ENCODE measurements at regions not wholly inside any gene's neighbourhood (a gene's known extent, or its start where the extent isn't known, plus 50 kb on each side); places are given as distances from the start of the nearest gene placed in this dataset.

GRCh38 chr6:142676647-142677192 is 268.3 kb downstream of the HIVEP2 start:
- no peaks in the 10 kb centered on the region for H3K36me3 ChIP-seq (ENCODE audit: control insufficient read depth, insufficient read depth, low read length)
- no peaks in the 10 kb centered on the region for H3K4me1 ChIP-seq (ENCODE audit: control insufficient read depth, insufficient read depth, low read length)
- no peaks in the 10 kb centered on the region for H3K27me3 ChIP-seq (ENCODE audit: control insufficient read depth, insufficient read depth, low read length)
- H3K4me3 ChIP-seq (ENCODE audit: low read length), result no peak overlapping the region
- H3K27ac ChIP-seq (ENCODE audit: low read depth, low read length), result no peak overlapping the region
- H3K9ac ChIP-seq (ENCODE audit: low read length), result no peak overlapping the region

- no peak overlapping the region for H3K9ac ChIP-seq (ENCODE audit: low read length)
- no peak overlapping the region for H3K27ac ChIP-seq (ENCODE audit: low read depth, low read length)
- H3K4me3 ChIP-seq (ENCODE audit: low read length), result no peak overlapping the region
- H3K27me3 ChIP-seq (ENCODE audit: control insufficient read depth, insufficient read depth, low read length), result no peaks in the 10 kb centered on the region
- no peaks in the 10 kb centered on the region for H3K4me1 ChIP-seq (ENCODE audit: control insufficient read depth, insufficient read depth, low read length)
- no peaks in the 10 kb centered on the region for H3K36me3 ChIP-seq (ENCODE audit: control insufficient read depth, insufficient read depth, low read length)
Observed at GRCh38 chr6:142679907-142680700, 264.9 kb downstream of the HIVEP2 start.

GRCh38 chr6:142681099-142681498 is 263.9 kb downstream of the HIVEP2 start:
- Histone ChIP-seq H3K36me3 (ENCODE audit: control insufficient read depth, insufficient read depth, low read length) (no peaks in the 10 kb centered on the region), H3K27me3 (ENCODE audit: control insufficient read depth, insufficient read depth, low read length) (no peaks in the 10 kb centered on the region), H3K27ac (ENCODE audit: low read depth, low read length) (no peak overlapping the region), H3K4me3 (ENCODE audit: low read length) (no peak overlapping the region), H3K4me1 (ENCODE audit: control insufficient read depth, insufficient read depth, low read length) (no peaks in the 10 kb centered on the region), H3K9ac (ENCODE audit: low read length) (no peak overlapping the region)

GRCh38 chr6:142682985-142683384 is 262.0 kb downstream of the HIVEP2 start:
- Histone ChIP-seq H3K4me1 (ENCODE audit: control insufficient read depth, insufficient read depth, low read length) (no peaks in the 10 kb centered on the region), H3K27me3 (ENCODE audit: control insufficient read depth, insufficient read depth, low read length) (no peaks in the 10 kb centered on the region), H3K4me3 (ENCODE audit: low read length) (no peak overlapping the region), H3K36me3 (ENCODE audit: control insufficient read depth, insufficient read depth, low read length) (no peaks in the 10 kb centered on the region), H3K27ac (ENCODE audit: low read depth, low read length) (no peak overlapping the region), H3K9ac (ENCODE audit: low read length) (no peak overlapping the region)

GRCh38 chr6:142683714-142684141 is 261.2 kb downstream of the HIVEP2 start:
- H3K4me1 ChIP-seq (ENCODE audit: control insufficient read depth, insufficient read depth, low read length), result no peaks in the 10 kb centered on the region
- H3K27ac ChIP-seq (ENCODE audit: low read depth, low read length), result no peak overlapping the region
- no peak overlapping the region for H3K9ac ChIP-seq (ENCODE audit: low read length)
- no peak overlapping the region for H3K4me3 ChIP-seq (ENCODE audit: low read length)
- no peaks in the 10 kb centered on the region for H3K27me3 ChIP-seq (ENCODE audit: control insufficient read depth, insufficient read depth, low read length)
- no peaks in the 10 kb centered on the region for H3K36me3 ChIP-seq (ENCODE audit: control insufficient read depth, insufficient read depth, low read length)

- Histone ChIP-seq H3K36me3 (ENCODE audit: control insufficient read depth, insufficient read depth, low read length) (no peaks in the 10 kb centered on the region), H3K4me1 (ENCODE audit: control insufficient read depth, insufficient read depth, low read length) (no peaks in the 10 kb centered on the region), H3K27me3 (ENCODE audit: control insufficient read depth, insufficient read depth, low read length) (no peaks in the 10 kb centered on the region), H3K9ac (ENCODE audit: low read length) (no peak overlapping the region), H3K27ac (ENCODE audit: low read depth, low read length) (no peak overlapping the region), H3K4me3 (ENCODE audit: low read length) (no peak overlapping the region)
Observed at GRCh38 chr6:142684371-142684770, 260.6 kb downstream of the HIVEP2 start.

- Histone ChIP-seq H3K4me1 (ENCODE audit: control insufficient read depth, insufficient read depth, low read length) (no peaks in the 10 kb centered on the region), H3K4me3 (ENCODE audit: low read length) (no peak overlapping the region), H3K27me3 (ENCODE audit: control insufficient read depth, insufficient read depth, low read length) (no peaks in the 10 kb centered on the region), H3K36me3 (ENCODE audit: control insufficient read depth, insufficient read depth, low read length) (no peaks in the 10 kb centered on the region), H3K9ac (ENCODE audit: low read length) (no peak overlapping the region), H3K27ac (ENCODE audit: low read depth, low read length) (no peak overlapping the region)
Observed at GRCh38 chr6:142685852-142686506, 259.0 kb downstream of the HIVEP2 start.

GRCh38 chr6:142686507-142686887 is 258.5 kb downstream of the HIVEP2 start:
- Histone ChIP-seq H3K36me3 (ENCODE audit: control insufficient read depth, insufficient read depth, low read length) (no peaks in the 10 kb centered on the region), H3K9ac (ENCODE audit: low read length) (no peak overlapping the region), H3K27me3 (ENCODE audit: control insufficient read depth, insufficient read depth, low read length) (no peaks in the 10 kb centered on the region), H3K4me1 (ENCODE audit: control insufficient read depth, insufficient read depth, low read length) (no peaks in the 10 kb centered on the region), H3K4me3 (ENCODE audit: low read length) (no peak overlapping the region), H3K27ac (ENCODE audit: low read depth, low read length) (no peak overlapping the region)

GRCh38 chr6:142692942-142693341 is 252.0 kb downstream of the HIVEP2 start:
- Histone ChIP-seq H3K27me3 (ENCODE audit: control insufficient read depth, insufficient read depth, low read length) (no peaks in the 10 kb centered on the region), H3K4me1 (ENCODE audit: control insufficient read depth, insufficient read depth, low read length) (peaks cover 7% of the 10 kb centered on the region), H3K27ac (ENCODE audit: low read depth, low read length) (no peak overlapping the region), H3K4me3 (ENCODE audit: low read length) (no peak overlapping the region), H3K9ac (ENCODE audit: low read length) (no peak overlapping the region), H3K36me3 (ENCODE audit: control insufficient read depth, insufficient read depth, low read length) (no peaks in the 10 kb centered on the region)

GRCh38 chr6:142693441-142693840 is 251.5 kb downstream of the HIVEP2 start:
- H3K27ac ChIP-seq (ENCODE audit: low read depth, low read length), result no peak overlapping the region
- no peak overlapping the region for H3K9ac ChIP-seq (ENCODE audit: low read length)
- H3K27me3 ChIP-seq (ENCODE audit: control insufficient read depth, insufficient read depth, low read length), result no peaks in the 10 kb centered on the region
- H3K4me3 ChIP-seq (ENCODE audit: low read length), result no peak overlapping the region
- H3K4me1 ChIP-seq (ENCODE audit: control insufficient read depth, insufficient read depth, low read length), result peaks cover 7% of the 10 kb centered on the region
- no peaks in the 10 kb centered on the region for H3K36me3 ChIP-seq (ENCODE audit: control insufficient read depth, insufficient read depth, low read length)

GRCh38 chr6:142694054-142694453 is 250.9 kb downstream of the HIVEP2 start:
- H3K36me3 ChIP-seq (ENCODE audit: control insufficient read depth, insufficient read depth, low read length), result no peaks in the 10 kb centered on the region
- no peak overlapping the region for H3K27ac ChIP-seq (ENCODE audit: low read depth, low read length)
- no peak overlapping the region for H3K9ac ChIP-seq (ENCODE audit: low read length)
- no peaks in the 10 kb centered on the region for H3K27me3 ChIP-seq (ENCODE audit: control insufficient read depth, insufficient read depth, low read length)
- H3K4me3 ChIP-seq (ENCODE audit: low read length), result no peak overlapping the region
- H3K4me1 ChIP-seq (ENCODE audit: control insufficient read depth, insufficient read depth, low read length), result peaks cover 7% of the 10 kb centered on the region

GRCh38 chr6:142695016-142695415 is 250.0 kb downstream of the HIVEP2 start:
- Histone ChIP-seq H3K27me3 (ENCODE audit: control insufficient read depth, insufficient read depth, low read length) (no peaks in the 10 kb centered on the region), H3K27ac (ENCODE audit: low read depth, low read length) (no peak overlapping the region), H3K9ac (ENCODE audit: low read length) (no peak overlapping the region), H3K36me3 (ENCODE audit: control insufficient read depth, insufficient read depth, low read length) (no peaks in the 10 kb centered on the region), H3K4me3 (ENCODE audit: low read length) (no peak overlapping the region), H3K4me1 (ENCODE audit: control insufficient read depth, insufficient read depth, low read length) (peaks cover 7% of the 10 kb centered on the region)

All from rectal smooth muscle tissue (tissue), 1 donor.